Fibroblast of pulmonary artery (primary cell): ENCODE measurements at regions not wholly inside any gene's neighbourhood (a gene's known extent, or its start where the extent isn't known, plus 50 kb on each side); places are given as distances from the start of the nearest gene placed in this dataset.
"Not testable (repeated sequence)": the region's sequence is repeated elsewhere in the genome, so short reads cannot be mapped to it uniquely, and the experiment has no call there.

Experiments used
- DNase-seq: peaks from one replicate; pipeline ENCODE4 v3.0.0-alpha.2; 2010; ENCODE audit warnings: low read depth
- H3K4me3 ChIP-seq: replicated peaks from 2 replicates; pipeline ENCODE4 v1.5.1; 2011; ENCODE audit warnings: low read depth, mild to moderate bottlenecking, control low read depth, low read length, moderate library complexity
- CTCF ChIP-seq: IDR thresholded peaks from 2 replicates; pipeline ENCODE4 v1.5.1; 2011; ENCODE audit warnings: mild to moderate bottlenecking, control low read depth, low read length, inconsistent platforms; ENCODE audit errors: missing control alignments

- TF ChIP-seq CTCF, result no peak
These were observed 95.3 kb upstream of the FANCL start for GRCh38 chr2:58336416-58336815.

DNA sequence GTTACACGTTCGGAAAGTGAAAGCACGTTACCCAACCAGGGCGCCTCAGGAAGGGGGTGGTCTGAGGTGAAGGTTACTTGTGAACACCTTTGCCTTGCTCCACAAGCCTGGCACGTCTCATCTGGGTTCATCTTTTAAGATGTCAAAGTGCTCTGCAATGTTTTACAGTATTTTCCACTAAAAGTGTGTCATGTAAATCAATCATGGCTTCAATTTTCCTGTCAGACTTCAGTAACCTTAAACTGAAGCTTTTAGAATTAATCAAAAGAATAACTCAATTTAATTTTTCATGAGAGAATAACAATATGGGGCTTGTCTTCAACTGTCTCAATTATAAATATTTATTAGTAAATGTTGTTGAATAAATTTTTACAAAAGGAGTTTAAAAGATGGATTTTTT is 93.3 kb upstream of the FANCL start:
- TF ChIP-seq CTCF, result no peak
- no peak overlapping the region for H3K4me3 ChIP-seq
- no peak for DNase-seq

More at GRCh38 chr2:58336416-58336815, 95.3 kb upstream of the FANCL start:
- DNase-seq, result no peak
- no peak overlapping the region for H3K4me3 ChIP-seq

DNA sequence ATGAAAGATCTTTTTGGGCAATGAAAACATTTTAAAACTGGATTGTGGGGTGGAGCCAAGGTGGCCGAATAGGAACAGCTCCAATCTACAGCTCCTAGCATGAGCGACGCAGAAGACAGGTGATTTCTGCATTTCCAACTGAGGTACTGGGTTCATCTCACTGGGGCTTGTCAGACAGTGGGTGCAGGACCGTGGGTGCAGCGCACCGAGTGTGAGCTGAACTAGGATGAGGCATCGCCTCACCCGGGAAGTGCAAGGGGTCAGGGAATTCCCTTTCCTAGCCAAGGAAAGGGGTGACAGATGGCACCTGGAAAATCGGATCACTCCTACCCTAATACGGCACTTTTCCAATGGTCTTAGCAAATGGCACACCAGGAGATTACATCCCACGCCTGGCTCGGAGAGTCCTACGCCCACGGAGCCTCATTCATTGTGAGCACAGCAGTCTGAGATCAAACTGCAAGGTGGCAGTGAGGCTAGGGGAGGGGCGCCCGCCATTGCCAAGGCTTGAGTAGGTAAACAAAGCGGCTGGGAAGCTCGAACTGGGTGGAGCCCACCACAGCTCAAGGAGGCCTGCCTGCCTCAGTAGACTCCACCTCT is 84.3 kb upstream of the FANCL start:
- DNase-seq, H3K4me3 ChIP-seq: not testable (repeated sequence)

DNA sequence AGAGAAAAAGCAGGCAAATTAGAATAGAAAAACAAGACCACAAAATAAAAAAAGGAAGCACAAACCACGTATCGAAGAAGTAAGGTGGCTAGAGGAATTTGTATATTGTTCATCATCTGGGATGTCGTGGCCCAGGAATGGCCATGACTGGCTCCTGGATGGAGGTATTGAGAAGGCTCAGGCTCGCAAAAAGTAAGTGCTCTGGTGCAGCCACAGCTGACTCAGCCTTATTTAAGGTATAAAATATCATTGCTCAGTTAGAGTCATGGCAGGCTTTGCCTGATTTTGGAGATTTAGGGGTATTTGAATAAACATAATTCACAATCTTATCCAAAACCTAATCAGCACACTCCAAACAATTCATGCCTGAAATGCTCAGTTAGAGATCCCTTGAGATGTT is 78.4 kb upstream of the FANCL start:
- DNase-seq, result no peak
- no peak overlapping the region for H3K4me3 ChIP-seq
- no peak for TF ChIP-seq CTCF

- not testable (repeated sequence) for DNase-seq, H3K4me3 ChIP-seq
These were observed 77.8 kb upstream of the FANCL start for GRCh38 chr2:58318949-58319348.

- no peak overlapping the region for H3K4me3 ChIP-seq
- TF ChIP-seq CTCF, result no peak
- no peak for DNase-seq
These were observed 72.8 kb upstream of the FANCL start for GRCh38 chr2:58313926-58314325.

DNA sequence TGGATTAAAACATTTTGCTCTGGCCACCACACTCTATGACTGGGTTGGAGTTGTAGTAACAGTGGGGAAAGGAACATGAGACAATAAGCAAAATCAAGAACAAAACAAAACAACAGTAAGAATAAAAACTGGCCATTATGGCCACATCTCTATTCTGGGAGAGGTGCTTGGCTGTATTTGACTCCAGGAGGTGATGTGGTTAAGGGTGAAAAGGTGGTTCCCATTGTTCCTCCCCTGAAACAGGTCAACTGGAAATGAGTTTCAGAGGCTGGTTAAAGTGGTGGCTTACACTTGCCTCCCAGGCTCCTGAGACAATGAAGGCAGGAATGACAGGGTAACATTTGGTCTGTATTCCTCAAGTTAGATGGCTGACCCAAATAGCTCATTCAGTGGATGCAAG is 67.3 kb upstream of the FANCL start:
- TF ChIP-seq CTCF, result no peak
- no peak for DNase-seq
- H3K4me3 ChIP-seq, result no peak overlapping the region

- no peak for DNase-seq
- TF ChIP-seq CTCF, result no peak
- no peak overlapping the region for H3K4me3 ChIP-seq
These were observed 63.7 kb upstream of the FANCL start for GRCh38 chr2:58304843-58305242.
